ENCODE measurements at regions not wholly inside any gene's neighbourhood (a gene's known extent, or its start where the extent isn't known, plus 50 kb on each side); places are given as distances from the start of the nearest gene placed in this dataset.

DNA sequence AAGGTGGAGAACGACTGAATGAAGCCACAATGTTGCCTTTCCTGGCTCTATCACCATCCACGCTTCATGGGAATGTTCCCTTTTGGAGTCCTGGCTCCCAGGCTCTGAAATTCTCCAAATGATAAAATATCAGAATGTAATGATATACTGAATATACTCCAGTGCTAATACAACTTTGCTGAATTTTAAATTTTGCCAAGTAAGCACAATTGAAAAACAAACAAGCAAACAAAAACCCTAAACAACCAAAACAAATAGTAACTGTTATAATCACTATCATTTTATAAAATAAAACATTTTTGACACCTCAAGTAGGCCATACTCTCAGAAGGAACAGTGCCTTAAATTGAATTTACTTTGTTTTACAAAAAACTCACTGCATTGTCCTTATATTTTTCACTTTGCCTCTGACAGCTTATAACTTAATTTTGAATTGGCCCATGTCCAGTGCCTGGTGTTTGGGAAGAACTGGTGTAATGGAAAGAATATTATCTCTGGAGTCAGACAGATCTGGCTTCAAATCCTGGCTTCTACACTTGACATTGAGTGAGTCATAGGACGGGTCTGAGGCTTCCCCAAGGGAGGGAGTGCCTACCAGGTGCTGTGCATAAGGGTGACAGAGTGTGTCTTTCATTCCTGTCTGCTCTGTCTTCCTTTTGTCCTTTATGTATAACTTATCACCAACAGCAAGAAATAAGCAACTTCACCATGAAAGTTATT, 698.3 kb downstream of the EPM2A start:
- TF ChIP-seq, protein P1, sequence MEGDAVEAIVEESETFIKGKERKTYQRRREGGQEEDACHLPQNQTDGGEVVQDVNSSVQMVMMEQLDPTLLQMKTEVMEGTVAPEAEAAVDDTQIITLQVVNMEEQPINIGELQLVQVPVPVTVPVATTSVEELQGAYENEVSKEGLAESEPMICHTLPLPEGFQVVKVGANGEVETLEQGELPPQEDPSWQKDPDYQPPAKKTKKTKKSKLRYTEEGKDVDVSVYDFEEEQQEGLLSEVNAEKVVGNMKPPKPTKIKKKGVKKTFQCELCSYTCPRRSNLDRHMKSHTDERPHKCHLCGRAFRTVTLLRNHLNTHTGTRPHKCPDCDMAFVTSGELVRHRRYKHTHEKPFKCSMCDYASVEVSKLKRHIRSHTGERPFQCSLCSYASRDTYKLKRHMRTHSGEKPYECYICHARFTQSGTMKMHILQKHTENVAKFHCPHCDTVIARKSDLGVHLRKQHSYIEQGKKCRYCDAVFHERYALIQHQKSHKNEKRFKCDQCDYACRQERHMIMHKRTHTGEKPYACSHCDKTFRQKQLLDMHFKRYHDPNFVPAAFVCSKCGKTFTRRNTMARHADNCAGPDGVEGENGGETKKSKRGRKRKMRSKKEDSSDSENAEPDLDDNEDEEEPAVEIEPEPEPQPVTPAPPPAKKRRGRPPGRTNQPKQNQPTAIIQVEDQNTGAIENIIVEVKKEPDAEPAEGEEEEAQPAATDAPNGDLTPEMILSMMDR (IDR thresholded peaks at IDR 0.05; ENCODE audit: low read length), result no peak
- no peak for TF ChIP-seq EZH2phosphoT487 (IDR thresholded peaks at IDR 0.05; ENCODE audit: low read length)
